ENCODE measurements at regions not wholly inside any gene's neighbourhood (a gene's known extent, or its start where the extent isn't known, plus 50 kb on each side); places are given as distances from the start of the nearest gene placed in this dataset.
A peak's percentile ranks its signal among the peaks of the same experiment; 100 is the strongest.
"Not testable (repeated sequence)": the region's sequence is repeated elsewhere in the genome, so short reads cannot be mapped to it uniquely, and the experiment has no call there.

GRCh38 chr1:67482733-67483482 lies 52.7 kb upstream of the SERBP1 start:
- no peak for DNase-seq

DNA sequence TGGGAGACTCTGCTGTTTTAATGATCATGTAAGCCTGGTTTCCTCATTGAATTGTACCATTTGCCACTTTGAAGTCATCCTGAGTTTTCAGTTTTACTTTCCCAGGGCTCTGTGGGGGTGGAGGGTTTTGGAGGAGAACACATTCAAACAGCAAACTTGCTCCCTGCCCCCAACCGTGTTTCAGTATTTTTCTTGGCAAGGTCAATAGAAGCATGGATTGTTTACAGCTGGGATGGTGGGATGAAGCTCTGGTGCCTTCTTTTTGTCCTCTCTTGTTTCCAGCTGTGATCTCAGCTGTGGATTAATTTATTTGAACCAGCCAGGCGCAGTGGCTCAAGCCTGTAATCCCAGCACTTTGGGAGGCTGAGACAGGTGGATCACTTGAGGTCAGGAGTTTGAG lies 54.3 kb upstream of the SERBP1 start:
- no peak for DNase-seq

DNA sequence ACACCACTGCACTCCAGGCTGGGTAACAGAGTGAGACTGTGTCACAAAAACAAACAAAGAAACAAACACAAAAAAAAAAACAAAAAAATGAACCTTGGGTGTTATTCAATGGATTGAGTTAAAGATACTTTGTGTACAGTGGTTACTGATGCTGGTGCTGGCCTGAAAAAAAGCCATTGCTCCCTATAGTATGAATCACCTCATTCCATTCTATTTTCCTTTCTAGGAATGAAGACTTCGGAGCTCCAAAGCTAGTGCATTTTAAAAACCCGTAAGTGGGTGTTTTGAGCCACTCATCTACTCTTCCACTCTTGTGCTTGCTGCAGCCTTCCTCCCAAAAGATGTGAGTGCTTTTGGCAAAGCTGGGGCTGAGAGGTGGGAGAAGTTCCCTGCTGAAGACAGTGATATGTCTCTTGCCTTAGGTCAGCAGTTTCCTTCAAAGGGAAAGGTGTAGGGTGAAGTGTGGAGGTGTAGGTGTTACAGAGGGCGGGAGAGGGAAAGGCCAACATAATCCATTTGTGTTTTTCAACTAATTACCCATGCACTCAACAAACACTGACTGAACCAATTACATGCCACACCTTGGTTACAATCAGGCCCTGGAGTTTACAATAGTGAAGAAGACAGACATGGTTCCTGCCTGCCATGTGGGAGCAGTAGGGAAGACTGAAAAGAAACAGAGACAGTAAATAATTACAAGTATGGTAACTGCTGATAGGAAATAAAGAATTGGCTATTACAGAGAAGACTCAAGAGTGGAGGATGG lies 55.0 kb upstream of the SERBP1 start:
- DNase-seq = no peak

DNA sequence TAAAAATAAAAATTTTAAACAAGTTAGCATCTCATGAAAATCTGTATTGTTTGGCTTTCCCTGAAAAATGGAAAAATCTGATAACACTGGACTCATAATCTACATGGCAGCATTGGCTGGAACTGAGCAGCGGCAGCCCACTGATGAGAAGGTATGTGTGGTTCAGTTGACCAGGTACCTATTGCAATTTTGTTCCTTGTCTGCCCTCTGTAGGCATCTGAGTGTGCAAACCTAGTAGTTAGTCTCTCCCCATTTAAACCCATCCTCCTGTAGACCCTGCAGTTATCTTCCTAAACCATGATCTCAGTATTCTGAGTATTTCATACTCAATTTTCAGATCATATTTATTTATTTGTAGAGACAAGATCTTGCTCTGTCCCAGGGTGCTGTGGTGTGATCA lies 59.4 kb upstream of the SERBP1 start:
- no peak for DNase-seq

DNA sequence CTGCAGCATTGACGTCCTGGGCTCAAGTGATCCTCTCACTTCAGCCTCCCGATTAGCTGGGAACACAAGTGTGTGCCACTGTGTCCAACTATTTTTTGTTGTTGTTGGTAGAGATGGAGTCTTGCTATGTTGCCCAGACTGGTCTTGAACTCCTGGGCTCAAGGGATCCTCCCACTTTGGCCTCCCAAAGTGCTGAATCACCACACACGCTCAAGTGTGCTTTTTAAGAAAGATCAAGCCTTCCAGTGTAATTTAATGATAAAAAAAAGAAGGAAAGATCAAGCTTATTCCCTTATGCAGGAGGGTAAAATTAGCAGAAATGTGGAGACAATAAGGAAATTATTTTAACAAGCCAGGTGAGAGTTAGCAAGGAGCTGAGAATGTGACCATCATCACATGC lies 61.1 kb upstream of the SERBP1 start:
- DNase-seq = no peak

DNA sequence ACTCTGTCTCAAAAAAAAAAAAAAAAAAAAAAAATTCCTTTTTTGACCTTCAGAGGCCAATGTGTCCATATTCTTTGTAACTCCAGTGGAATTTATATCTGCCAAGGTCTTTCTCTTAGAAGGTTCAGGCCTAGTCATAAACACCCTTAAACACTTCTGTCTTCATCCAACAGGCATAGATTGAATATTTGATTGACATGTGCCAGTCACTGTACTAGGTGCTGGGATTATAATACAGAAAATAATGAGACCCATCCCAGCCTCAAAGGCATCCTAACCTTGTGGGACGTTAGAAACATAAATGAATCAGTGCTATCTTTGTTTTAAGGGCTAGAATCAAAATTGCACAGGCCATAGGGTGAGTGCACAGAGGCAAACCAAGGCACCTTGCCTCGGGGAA lies 62.9 kb upstream of the SERBP1 start:
- DNase-seq = no peak

- DNase-seq = no peak
Measured at GRCh38 chr1:67495327-67495726, 65.1 kb upstream of the SERBP1 start.

DNA sequence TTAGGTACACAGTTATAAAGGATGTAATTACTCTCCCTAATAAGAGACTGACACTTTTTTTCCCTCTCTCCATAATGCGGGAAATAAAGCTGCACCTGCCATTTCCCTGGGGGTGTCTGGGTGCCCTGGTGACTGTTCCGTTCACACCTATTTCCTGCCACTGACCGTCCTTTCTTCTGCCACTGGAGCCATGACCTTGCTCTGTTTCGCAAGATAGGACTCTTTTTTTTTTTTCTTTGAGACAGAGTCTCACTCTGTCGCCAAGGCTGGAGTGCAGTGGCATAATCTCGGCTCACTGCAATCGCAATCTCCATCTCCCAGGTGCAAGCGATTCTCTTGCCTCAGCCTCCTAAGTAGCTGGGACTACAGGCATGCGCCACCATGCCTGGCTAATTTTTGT lies 66.1 kb upstream of the SERBP1 start:
- DNase-seq = no peak

- DNase-seq = peak; percentile 87
Measured at GRCh38 chr1:67500413-67500959, 70.3 kb upstream of the SERBP1 start.

GRCh38 chr1:67503974-67504373 lies 73.8 kb upstream of the SERBP1 start:
- no peak for DNase-seq

GRCh38 chr1:67513392-67514294 lies 83.4 kb upstream of the SERBP1 start:
- DNase-seq = not testable (repeated sequence)

DNA sequence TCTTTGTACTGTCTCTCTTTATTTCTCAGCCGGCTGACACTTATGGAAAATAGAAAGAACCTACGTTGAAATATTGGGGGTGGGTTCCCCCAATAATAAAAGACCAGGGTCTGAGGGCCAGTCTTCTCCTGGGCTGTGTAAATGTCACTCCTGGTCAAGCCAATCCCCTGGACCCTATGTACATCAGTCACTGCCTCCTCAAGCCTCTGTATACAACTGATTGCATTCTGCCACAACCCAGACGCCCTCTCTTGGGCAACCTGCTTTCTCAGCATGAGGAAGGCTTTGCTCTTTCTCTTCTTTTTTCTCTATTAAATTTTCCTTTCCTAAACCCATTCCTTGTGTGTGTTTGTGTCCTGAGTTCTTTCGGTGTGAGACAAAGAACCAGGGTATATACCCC lies 84.1 kb upstream of the SERBP1 start:
- DNase-seq = no peak

- no peak for DNase-seq
Measured at GRCh38 chr1:67514786-67515185, 84.6 kb upstream of the SERBP1 start.

DNA sequence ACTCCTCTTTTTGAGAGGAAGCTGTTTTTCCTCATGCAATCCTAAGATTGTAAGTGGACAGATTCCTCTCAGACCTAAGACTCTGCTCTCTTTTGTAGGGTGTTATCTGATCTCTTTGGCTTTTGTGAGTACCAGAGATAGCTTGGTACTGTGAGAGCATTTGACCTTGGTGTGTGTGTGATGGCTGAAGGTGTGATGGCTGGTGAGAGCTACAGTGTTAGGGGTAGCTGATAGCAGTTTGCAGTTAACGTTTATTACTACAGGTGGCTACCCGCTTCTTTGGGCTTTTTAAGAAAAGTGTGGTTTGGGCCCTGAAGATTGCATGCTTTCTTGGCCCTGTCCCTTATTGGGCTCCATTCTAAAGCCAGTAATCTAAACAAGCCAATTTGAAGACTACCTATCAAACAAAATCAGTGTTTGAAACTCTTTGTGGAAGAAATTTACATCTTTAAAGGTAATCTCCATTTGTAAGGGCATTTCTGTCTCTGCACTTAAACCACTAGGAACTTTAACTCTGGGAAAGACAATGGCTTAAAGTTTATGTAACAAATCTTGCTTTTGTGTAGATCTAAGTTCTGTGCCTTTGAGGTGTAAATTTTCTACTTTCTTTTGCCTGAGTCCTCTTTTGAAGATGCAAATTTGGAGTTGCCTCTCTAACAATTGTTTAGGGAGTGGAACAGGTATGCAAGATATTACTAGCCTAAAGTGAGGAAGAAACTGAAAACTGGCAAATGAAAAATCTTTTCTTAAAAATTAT lies 85.3 kb upstream of the SERBP1 start:
- no peak for DNase-seq

- DNase-seq = no peak
Measured at GRCh38 chr1:67517046-67517445, 86.8 kb upstream of the SERBP1 start.

- no peak for DNase-seq
Measured at GRCh38 chr1:67522001-67522441, 91.8 kb upstream of the SERBP1 start.

GRCh38 chr1:67522793-67523192 lies 92.6 kb upstream of the SERBP1 start:
- DNase-seq = no peak

DNA sequence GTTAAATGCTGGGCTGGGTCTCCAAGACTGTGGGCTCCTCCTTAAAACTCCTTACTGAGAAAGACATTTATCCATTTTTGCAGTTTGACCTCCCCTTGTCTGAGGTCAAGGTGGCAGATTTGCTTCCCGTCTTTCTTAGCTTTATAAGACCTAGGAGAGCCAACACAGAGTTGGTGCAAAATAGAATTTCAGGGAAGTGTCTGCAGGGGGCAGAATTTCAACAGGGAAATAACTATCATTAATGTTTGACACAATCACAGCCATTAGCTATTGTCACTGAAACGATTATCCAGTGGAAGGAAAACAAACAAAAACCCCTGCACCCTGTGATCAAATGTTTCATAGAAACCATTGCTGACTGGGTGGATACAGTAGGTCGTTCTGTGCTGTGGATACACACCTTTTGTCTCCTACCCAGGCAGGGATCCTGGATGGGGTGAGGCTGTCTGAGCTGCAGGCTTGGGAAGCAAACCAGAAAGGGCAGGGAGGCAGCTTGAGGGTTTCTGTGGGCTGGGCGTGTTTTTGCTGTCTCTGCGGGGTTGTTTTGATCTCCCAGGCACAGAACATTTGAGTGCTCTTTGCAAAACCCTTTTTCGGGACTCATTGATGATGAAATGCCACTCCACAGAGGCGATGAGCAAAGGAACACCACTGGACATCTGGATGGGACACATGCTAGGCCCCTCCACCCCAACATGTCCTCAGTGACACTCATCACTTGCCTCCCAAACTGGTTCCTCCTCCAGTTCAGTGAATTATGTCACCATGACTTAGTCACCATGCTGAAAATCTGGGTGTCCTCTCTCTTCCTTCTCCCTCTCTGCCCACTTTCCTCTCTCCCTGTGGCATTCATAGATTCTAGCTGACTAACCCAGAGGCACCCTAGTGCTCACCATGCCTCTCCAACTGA lies 94.2 kb upstream of the SERBP1 start:
- no peak for DNase-seq

DNA sequence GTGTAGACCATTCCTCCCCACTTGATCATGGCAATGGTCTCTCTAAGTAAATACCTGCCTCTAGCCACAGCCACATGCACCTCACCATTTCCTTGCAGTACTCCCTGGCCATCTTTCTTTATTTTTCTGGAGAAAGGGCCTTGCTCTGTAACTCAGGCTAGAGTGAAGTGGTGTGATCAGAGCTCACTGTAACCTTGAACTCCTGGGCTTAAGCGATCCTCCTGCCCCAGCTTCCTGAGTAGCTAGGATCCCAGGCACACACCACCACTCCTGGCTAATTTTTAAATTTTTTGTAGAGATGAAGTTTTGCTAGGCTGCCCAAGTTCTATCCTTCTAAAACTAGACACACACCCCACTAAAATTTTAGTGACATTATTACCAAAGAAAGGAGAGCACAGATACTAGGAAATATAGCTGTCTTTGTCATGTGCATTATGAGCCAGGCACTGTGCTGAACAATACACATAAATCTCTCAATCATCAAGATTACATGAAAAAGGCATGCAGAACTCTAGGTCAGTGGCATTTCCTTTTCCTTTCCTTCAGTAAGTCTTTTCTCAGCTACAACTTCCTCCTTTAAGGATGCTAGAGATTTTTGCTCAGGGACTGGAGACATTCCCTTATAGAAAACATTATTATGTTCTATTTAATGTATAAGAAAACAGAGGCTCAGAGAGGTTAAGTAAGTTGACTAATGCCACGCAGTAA lies 95.0 kb upstream of the SERBP1 start:
- DNase-seq = no peak

GRCh38 chr1:67528141-67528540 lies 97.9 kb upstream of the SERBP1 start:
- no peak for DNase-seq

DNA sequence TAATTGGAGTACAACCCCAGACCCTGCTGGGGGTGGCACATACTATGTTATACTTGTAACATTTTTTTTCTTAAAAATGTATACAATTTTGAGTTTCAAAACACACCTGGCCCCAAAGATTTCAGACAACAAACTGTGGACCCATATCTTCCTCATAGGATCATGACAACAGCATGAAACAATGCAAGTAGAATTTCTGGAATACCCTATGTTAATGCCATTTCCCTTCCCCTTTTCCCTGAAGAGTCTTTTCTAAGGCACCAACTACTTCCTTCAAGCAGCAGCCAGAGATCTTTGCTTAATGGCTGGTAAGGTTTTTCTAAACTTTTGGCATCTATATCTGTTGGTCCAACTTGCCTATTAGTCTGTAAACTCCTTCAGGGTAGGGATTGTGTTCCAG lies 99.9 kb upstream of the SERBP1 start:
- DNase-seq = no peak
